Renal cortical epithelial cell (primary cell): ENCODE measurements at regions not wholly inside any gene's neighbourhood (a gene's known extent, or its start where the extent isn't known, plus 50 kb on each side); places are given as distances from the start of the nearest gene placed in this dataset.
"Not testable (repeated sequence)": the region's sequence is repeated elsewhere in the genome, so short reads cannot be mapped to it uniquely, and the experiment has no call there.

Experiments used
- DNase-seq: peaks from one replicate; pipeline ENCODE4 v3.0.0-alpha.2; 2011; ENCODE audit warnings: low read depth

GRCh38 chr1:232346844-232347243, 283.1 kb downstream of the SIPA1L2 start:
- DNase-seq = no peak

GRCh38 chr1:232344791-232345399, 285.0 kb downstream of the SIPA1L2 start:
- no peak for DNase-seq

- DNase-seq = not testable (repeated sequence)
These were observed 285.7 kb downstream of the SIPA1L2 start for GRCh38 chr1:232344186-232344585.

GRCh38 chr1:232340446-232340845, 289.5 kb downstream of the SIPA1L2 start:
- DNase-seq = peak; percentile 30

GRCh38 chr1:232339073-232339472, 290.9 kb downstream of the SIPA1L2 start:
- no peak for DNase-seq

- DNase-seq = no peak
These were observed 294.1 kb downstream of the SIPA1L2 start for GRCh38 chr1:232335741-232336293.

GRCh38 chr1:232335261-232335660, 294.7 kb downstream of the SIPA1L2 start:
- DNase-seq = no peak

GRCh38 chr1:232334811-232335210, 295.1 kb downstream of the SIPA1L2 start:
- DNase-seq = no peak

GRCh38 chr1:232334246-232334645, 295.7 kb downstream of the SIPA1L2 start:
- DNase-seq = no peak

GRCh38 chr1:232333419-232333767, 296.5 kb downstream of the SIPA1L2 start:
- no peak for DNase-seq

- DNase-seq = not testable (repeated sequence)
These were observed 297.1 kb downstream of the SIPA1L2 start for GRCh38 chr1:232332710-232333418.

- no peak for DNase-seq
These were observed 300.7 kb downstream of the SIPA1L2 start for GRCh38 chr1:232329103-232329813.

- DNase-seq = peak; percentile 15
These were observed 301.3 kb downstream of the SIPA1L2 start for GRCh38 chr1:232328486-232329102.

- DNase-seq = no peak
These were observed 302.0 kb downstream of the SIPA1L2 start for GRCh38 chr1:232327899-232328298.

GRCh38 chr1:232327269-232327668, 302.7 kb downstream of the SIPA1L2 start:
- no peak for DNase-seq

- DNase-seq = no peak
These were observed 307.7 kb downstream of the SIPA1L2 start for GRCh38 chr1:232322162-232322734.

- no peak for DNase-seq
These were observed 310.3 kb downstream of the SIPA1L2 start for GRCh38 chr1:232319518-232320210.

GRCh38 chr1:232319072-232319471, 310.9 kb downstream of the SIPA1L2 start:
- DNase-seq = no peak

GRCh38 chr1:232318143-232318542, 311.8 kb downstream of the SIPA1L2 start:
- no peak for DNase-seq

GRCh38 chr1:232317350-232317749, 312.6 kb downstream of the SIPA1L2 start:
- DNase-seq = peak; percentile 93

- peak; percentile 75 for DNase-seq
These were observed 313.1 kb downstream of the SIPA1L2 start for GRCh38 chr1:232316864-232317263.
